HCT116 (cell line): ENCODE measurements at regions not wholly inside any gene's neighbourhood (a gene's known extent, or its start where the extent isn't known, plus 50 kb on each side); places are given as distances from the start of the nearest gene placed in this dataset.

Source experiments
- ATAC-seq: fragments of 200-7000 bp; cut with Tn5 transposase; 2 replicates; pipeline ENCODE4 v1.9.1; 2020; ENCODE audit warnings: mild to moderate bottlenecking, moderate library complexity
- BruUV-seq: library from RNA; stranded (reverse); fragments of 400-500 nt; replicated peaks from 2 replicates; lab custom pipeline; 2021; lab: Mats Ljungman, UMichigan
- CTCF ChIA-PET: fragments of 300-600 bp; sonication (Branson Sonifier 250); formaldehyde crosslinking; loops from one replicate; lab custom pipeline; 2021; ENCODE audit warnings: antibody characterized with exemption; lab: Charles Lee
- POLR2A ChIA-PET: fragments of 300-600, 350-600 bp; sonication (Branson Sonifier 250); formaldehyde crosslinking; loops from one replicate; lab custom pipeline; 2021; ENCODE audit warnings: antibody characterized with exemption; lab: Charles Lee
- RAD21 ChIA-PET, 2 experiments: fragments of 300-600 bp; sonication (Branson Sonifier 250); formaldehyde crosslinking; loops; one replicate each; lab custom pipeline; 2023; ENCODE audit warnings: low total read pairs in 2 of 2; ENCODE audit not compliant: uncharacterized antibody in 2 of 2, unreplicated experiment in 2 of 2, low non-redundant PET in 1 of 2; lab: Charles Lee
- DNase-seq: peaks from one replicate; pipeline ENCODE4 v3.0.0-alpha.2; 2010; ENCODE audit warnings: low read depth, low spot score
- H2AFZ ChIP-seq: fragments of 200-600 bp; shearing (Covaris generic), sonication (generic); 2 replicates; pipeline ENCODE4 v1.6.1; 2017; ENCODE audit warnings: low read depth, mixed run types, mixed read lengths, antibody characterized with exemption, low read length; ENCODE audit not compliant: poor library complexity, severe bottlenecking
- H3K27ac ChIP-seq: 2 replicates; pipeline ENCODE4 v1.5.1; 2012; ENCODE audit warnings: low read depth, low read length
- H3K27me3 ChIP-seq: fragments of 200-600 bp; sonication (generic); 2 replicates; pipeline ENCODE4 v1.6.1; 2016; ENCODE audit warnings: mixed run types, low read length, mixed read lengths; ENCODE audit not compliant: insufficient read depth
- H3K36me3 ChIP-seq, 2 experiments: fragments of 200-500 bp in 1 of 2; fragments of 200-600 bp in 1 of 2; sonication (Bioruptor generic) in 1 of 2; sonication (generic) in 1 of 2; 2 replicates each; pipeline versions ENCODE4 v1.5.1 to v1.6.1; 2014 to 2016; ENCODE audit warnings: low read length in 2 of 2, inconsistent platforms in 1 of 2, mixed read lengths in 1 of 2, mixed run types in 1 of 2; ENCODE audit not compliant: insufficient read depth in 2 of 2, control insufficient read depth in 1 of 2
- H3K4me1 ChIP-seq, 2 experiments: fragments of 200-600 bp in 1 of 2; sonication (generic) in 1 of 2; 2 replicates each; pipeline versions ENCODE4 v1.5.1 to v1.6.1; 2012 to 2017; ENCODE audit warnings: low read length in 2 of 2, inconsistent platforms in 1 of 2, mild to moderate bottlenecking in 1 of 2, mixed read lengths in 1 of 2, mixed run types in 1 of 2, moderate library complexity in 1 of 2; ENCODE audit not compliant: insufficient read depth in 2 of 2, control insufficient read depth in 1 of 2
- H3K4me2 ChIP-seq: fragments of 200-600 bp; sonication (generic); 2 replicates; pipeline ENCODE4 v1.6.1; 2017; ENCODE audit warnings: mixed run types, low read length, mixed read lengths
- H3K4me3 ChIP-seq, 2 experiments: fragments of 200-600 bp in 1 of 2; sonication (generic) in 1 of 2; replicated peaks in 1 of 2; 2 replicates each; pipeline ENCODE4 v1.5.1; 2011 to 2016; ENCODE audit warnings: low read length in 2 of 2, control low read depth in 1 of 2, low read depth in 1 of 2, mild to moderate bottlenecking in 1 of 2, mixed read lengths in 1 of 2, mixed run types in 1 of 2
- H3K79me2 ChIP-seq: fragments of 200-600 bp; sonication (generic); 2 replicates; pipeline ENCODE4 v1.6.1; 2017; ENCODE audit warnings: mild to moderate bottlenecking, mixed run types, low read length, moderate library complexity, mixed read lengths; ENCODE audit not compliant: insufficient read depth
- H3K9ac ChIP-seq: fragments of 200-600 bp; sonication (generic); 2 replicates; pipeline ENCODE4 v1.6.1; 2016; ENCODE audit warnings: low read length, mixed read lengths
- H3K9me2 ChIP-seq: fragments of 200-600 bp; sonication (generic), shearing (Covaris generic); 2 replicates; pipeline ENCODE4 v1.6.1; 2017; ENCODE audit warnings: mixed run types, mild to moderate bottlenecking, moderate library complexity; ENCODE audit not compliant: insufficient read depth
- H3K9me3 ChIP-seq, 2 experiments: fragments of 200-500 bp in 1 of 2; fragments of 200-600 bp in 1 of 2; sonication (Bioruptor generic) in 1 of 2; sonication (generic) in 1 of 2; 2 replicates each; pipeline ENCODE4 v1.6.1; 2014 to 2017; ENCODE audit warnings: low read length in 2 of 2, mixed read lengths in 2 of 2, inconsistent platforms in 1 of 2, low read depth in 1 of 2, mild to moderate bottlenecking in 1 of 2, mixed run types in 1 of 2, moderate library complexity in 1 of 2; ENCODE audit not compliant: control insufficient read depth in 1 of 2, insufficient read depth in 1 of 2
- H4K20me1 ChIP-seq: fragments of 200-600 bp; sonication (generic), shearing (Covaris generic); 2 replicates; pipeline ENCODE4 v1.6.1; 2017; ENCODE audit warnings: mixed run types, mild to moderate bottlenecking, moderate library complexity; ENCODE audit not compliant: insufficient read depth
- CBX3 ChIP-seq: IDR thresholded peaks from 2 replicates; pipeline ENCODE4 v1.6.1; 2012; ENCODE audit warnings: low read depth
- CEBPB ChIP-seq: IDR thresholded peaks from 2 replicates; pipeline ENCODE4 v1.6.1; 2012; ENCODE audit warnings: low read depth
- EGR1 ChIP-seq: IDR thresholded peaks from 2 replicates; pipeline ENCODE4 v1.6.1; 2012; ENCODE audit warnings: low read depth
- ELF1 ChIP-seq: IDR thresholded peaks from 2 replicates; pipeline ENCODE4 v1.6.1; 2012; ENCODE audit warnings: low read depth, borderline replicate concordance
- FOSL1 ChIP-seq: IDR thresholded peaks from 2 replicates; pipeline ENCODE4 v1.6.1; 2012; ENCODE audit warnings: low read depth
- RAD21 ChIP-seq: IDR thresholded peaks from 2 replicates; pipeline ENCODE4 v1.6.1; 2012; ENCODE audit warnings: low read depth, mild to moderate bottlenecking
- SRF ChIP-seq: IDR thresholded peaks from 2 replicates; pipeline ENCODE4 v1.6.1; 2012; ENCODE audit warnings: low read depth
- YY1 ChIP-seq: IDR thresholded peaks from 2 replicates; pipeline ENCODE4 v1.6.1; 2011; ENCODE audit warnings: low read length, low read depth, moderate library complexity, mild to moderate bottlenecking; ENCODE audit not compliant: insufficient replicate concordance; ENCODE audit errors: extremely low read depth
- ZFX ChIP-seq: fragments of 450-650 bp; IDR thresholded peaks from 2 replicates; pipeline ENCODE4 v1.6.1; 2017
- intact Hi-C: fragments of 100-400 bp; cut with micrococcal nuclease; formaldehyde crosslinking; loops from 2 replicates; pipeline ENCODE4 v1.10.0; 2022
- TF ChIP-seq, protein P1 (sequence below), 3 experiments: fragments of 200-600 bp in 1 of 3; sonication (generic) in 1 of 3; IDR thresholded peaks in 2 of 3; conservative IDR thresholded peaks in 1 of 3; 2 replicates each; pipeline ENCODE4 v1.5.1; 2012 to 2017; ENCODE audit warnings: low read depth in 2 of 3, low read length in 2 of 3, antibody characterized with exemption in 1 of 3, borderline replicate concordance in 1 of 3, control low read depth in 1 of 3, mild to moderate bottlenecking in 1 of 3, mixed read lengths in 1 of 3, mixed run types in 1 of 3, moderate library complexity in 1 of 3; ENCODE audit not compliant: insufficient read depth in 1 of 3
- TF ChIP-seq, protein P2 (sequence below): IDR thresholded peaks from 2 replicates; pipeline ENCODE4 v1.6.1; 2012
- TF ChIP-seq, protein P3 (sequence below): IDR thresholded peaks from 2 replicates; pipeline ENCODE4 v1.6.1; 2011; ENCODE audit warnings: mild to moderate bottlenecking, low read length, moderate library complexity; ENCODE audit not compliant: insufficient replicate concordance; ENCODE audit errors: extremely low read depth

DNA sequence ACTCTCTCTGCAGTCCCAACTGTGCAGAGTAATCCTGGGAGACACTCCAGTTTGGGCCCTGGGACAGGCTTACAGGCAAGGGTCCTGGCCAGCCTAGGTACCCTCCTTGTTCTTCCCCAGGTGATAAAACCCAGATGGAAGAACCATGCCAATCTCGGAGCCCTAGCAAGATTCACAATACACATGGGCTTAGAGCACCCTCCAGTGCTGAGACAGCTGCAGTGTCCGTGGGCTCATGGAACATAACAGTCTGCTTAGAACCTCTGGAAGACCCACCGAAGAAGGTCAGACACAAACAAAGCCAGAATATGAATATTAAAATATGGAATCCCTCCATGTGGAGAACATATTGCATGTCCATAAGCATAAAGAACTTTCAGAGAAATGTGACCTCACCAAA lies 568.1 kb downstream of the KCNJ3 start:
- TF ChIP-seq RAD21 (peak; percentile 43), EGR1 (no peak), CEBPB (no peak), YY1 (no peak)
- TF ChIP-seq, protein P1, sequence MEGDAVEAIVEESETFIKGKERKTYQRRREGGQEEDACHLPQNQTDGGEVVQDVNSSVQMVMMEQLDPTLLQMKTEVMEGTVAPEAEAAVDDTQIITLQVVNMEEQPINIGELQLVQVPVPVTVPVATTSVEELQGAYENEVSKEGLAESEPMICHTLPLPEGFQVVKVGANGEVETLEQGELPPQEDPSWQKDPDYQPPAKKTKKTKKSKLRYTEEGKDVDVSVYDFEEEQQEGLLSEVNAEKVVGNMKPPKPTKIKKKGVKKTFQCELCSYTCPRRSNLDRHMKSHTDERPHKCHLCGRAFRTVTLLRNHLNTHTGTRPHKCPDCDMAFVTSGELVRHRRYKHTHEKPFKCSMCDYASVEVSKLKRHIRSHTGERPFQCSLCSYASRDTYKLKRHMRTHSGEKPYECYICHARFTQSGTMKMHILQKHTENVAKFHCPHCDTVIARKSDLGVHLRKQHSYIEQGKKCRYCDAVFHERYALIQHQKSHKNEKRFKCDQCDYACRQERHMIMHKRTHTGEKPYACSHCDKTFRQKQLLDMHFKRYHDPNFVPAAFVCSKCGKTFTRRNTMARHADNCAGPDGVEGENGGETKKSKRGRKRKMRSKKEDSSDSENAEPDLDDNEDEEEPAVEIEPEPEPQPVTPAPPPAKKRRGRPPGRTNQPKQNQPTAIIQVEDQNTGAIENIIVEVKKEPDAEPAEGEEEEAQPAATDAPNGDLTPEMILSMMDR (IDR thresholded peaks at IDR 0.05 in 2 of 3, conservative IDR thresholded peaks at IDR 0.05 in 1 of 3; ENCODE audit: borderline replicate concordance in 1 of 3, insufficient read depth in 1 of 3, low read depth in 2 of 3, low read length in 2 of 3), result peak in 2 of 3 experiments; percentile 30 to 43; a peak in 4 of 6 replicates
- H3K9ac ChIP-seq, result no peak overlapping the region
- no TSS peak for BruUV-seq
- peak; percentile 55; the same call in 1 of the 2 replicates for ATAC-seq
- no peaks in the 10 kb centered on the region; a peak in 1 of 4 replicates for H3K36me3 ChIP-seq
- H4K20me1 ChIP-seq, result no peaks in the 10 kb centered on the region
- CTCF ChIA-PET, result interaction anchor here (0.6 to 1.5 kb wide), 2 partner anchors 30 to 828 kb away, joined by 3 to 4 read pairs; no protein-coding TSS in a partner anchor
- H3K4me2 ChIP-seq, result no peak overlapping the region
- no peaks in the 10 kb centered on the region for H3K4me1 ChIP-seq
- RAD21 ChIA-PET, result no interaction called here
- no peak for DNase-seq
- H3K79me2 ChIP-seq, result no peaks in the 10 kb centered on the region
- H2AFZ ChIP-seq, result no peak overlapping the region
- H3K9me3 ChIP-seq, result no peaks in the 10 kb centered on the region
- H3K4me3 ChIP-seq, result no peak overlapping the region
- H3K9me2 ChIP-seq, result no peaks in the 10 kb centered on the region
- H3K27me3 ChIP-seq, result no peaks in the 10 kb centered on the region
- no peak overlapping the region for H3K27ac ChIP-seq
- POLR2A ChIA-PET, result no interaction called here
- intact Hi-C loops, result no loop called here

DNA sequence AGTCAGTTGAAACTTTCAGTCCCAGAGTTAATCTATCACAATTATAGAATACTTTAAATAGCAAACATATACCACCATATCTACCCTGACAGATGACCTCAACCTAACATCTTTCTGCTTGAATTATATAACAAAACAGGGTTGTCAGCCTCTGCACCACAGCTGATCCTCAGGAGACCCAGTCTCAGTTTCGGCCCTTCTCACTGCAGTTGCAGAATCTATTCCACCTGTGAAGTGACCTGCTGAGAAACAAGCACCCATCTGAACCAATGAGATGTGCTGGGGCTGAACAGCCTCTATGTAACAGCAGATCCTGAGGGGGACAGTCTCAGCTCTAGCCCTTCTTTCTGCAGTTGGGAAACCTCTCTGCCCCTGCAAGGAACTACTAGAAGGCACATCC lies 567.6 kb downstream of the KCNJ3 start:
- H3K4me2 ChIP-seq, result no peak overlapping the region
- CTCF ChIA-PET, result interaction anchor here (0.6 to 1.5 kb wide), 2 partner anchors 30 to 827 kb away, joined by 3 to 4 read pairs; no protein-coding TSS in a partner anchor
- POLR2A ChIA-PET, result no interaction called here
- H3K79me2 ChIP-seq, result no peaks in the 10 kb centered on the region
- H3K27ac ChIP-seq, result no peak overlapping the region
- no peak overlapping the region for H2AFZ ChIP-seq
- no peak overlapping the region for H3K9ac ChIP-seq
- H3K27me3 ChIP-seq, result no peaks in the 10 kb centered on the region
- intact Hi-C loops, result no loop called here
- DNase-seq (no peak), ATAC-seq (no peak)
- RAD21 ChIA-PET, result no interaction called here
- H3K9me3 ChIP-seq, result no peaks in the 10 kb centered on the region
- H3K4me1 ChIP-seq, result no peaks in the 10 kb centered on the region
- H3K4me3 ChIP-seq, result no peak overlapping the region
- H3K36me3 ChIP-seq, result no peaks in the 10 kb centered on the region; a peak in 1 of 4 replicates
- H3K9me2 ChIP-seq, result no peaks in the 10 kb centered on the region
- no TSS peak for BruUV-seq
- H4K20me1 ChIP-seq, result no peaks in the 10 kb centered on the region
- TF ChIP-seq, protein P1 (IDR thresholded peaks at IDR 0.05 in 2 of 3, conservative IDR thresholded peaks at IDR 0.05 in 1 of 3; ENCODE audit: borderline replicate concordance in 1 of 3, insufficient read depth in 1 of 3, low read depth in 2 of 3, low read length in 2 of 3), result no peak
- TF ChIP-seq YY1 (no peak), ELF1 (no peak), SRF (no peak), EGR1 (no peak), ZFX (no peak), FOSL1 (no peak), CBX3 (no peak)
- TF ChIP-seq, protein P2, sequence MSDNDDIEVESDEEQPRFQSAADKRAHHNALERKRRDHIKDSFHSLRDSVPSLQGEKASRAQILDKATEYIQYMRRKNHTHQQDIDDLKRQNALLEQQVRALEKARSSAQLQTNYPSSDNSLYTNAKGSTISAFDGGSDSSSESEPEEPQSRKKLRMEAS, result no peak
- TF ChIP-seq, protein P3, sequence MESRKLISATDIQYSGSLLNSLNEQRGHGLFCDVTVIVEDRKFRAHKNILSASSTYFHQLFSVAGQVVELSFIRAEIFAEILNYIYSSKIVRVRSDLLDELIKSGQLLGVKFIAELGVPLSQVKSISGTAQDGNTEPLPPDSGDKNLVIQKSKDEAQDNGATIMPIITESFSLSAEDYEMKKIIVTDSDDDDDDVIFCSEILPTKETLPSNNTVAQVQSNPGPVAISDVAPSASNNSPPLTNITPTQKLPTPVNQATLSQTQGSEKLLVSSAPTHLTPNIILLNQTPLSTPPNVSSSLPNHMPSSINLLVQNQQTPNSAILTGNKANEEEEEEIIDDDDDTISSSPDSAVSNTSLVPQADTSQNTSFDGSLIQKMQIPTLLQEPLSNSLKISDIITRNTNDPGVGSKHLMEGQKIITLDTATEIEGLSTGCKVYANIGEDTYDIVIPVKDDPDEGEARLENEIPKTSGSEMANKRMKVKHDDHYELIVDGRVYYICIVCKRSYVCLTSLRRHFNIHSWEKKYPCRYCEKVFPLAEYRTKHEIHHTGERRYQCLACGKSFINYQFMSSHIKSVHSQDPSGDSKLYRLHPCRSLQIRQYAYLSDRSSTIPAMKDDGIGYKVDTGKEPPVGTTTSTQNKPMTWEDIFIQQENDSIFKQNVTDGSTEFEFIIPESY, result no peak
